IMR-90 (cell line): ENCODE measurements at regions not wholly inside any gene's neighbourhood (a gene's known extent, or its start where the extent isn't known, plus 50 kb on each side); places are given as distances from the start of the nearest gene placed in this dataset.

Experiments used
- ATAC-seq: fragments of 200-7000 bp; cut with Tn5 transposase; 2 replicates; pipeline ENCODE4 v1.9.1; 2020; ENCODE audit warnings: low read depth, mild to moderate bottlenecking, moderate library complexity
- BruUV-seq: library from RNA; stranded (reverse); fragments of 400-500 nt; replicated peaks from 2 replicates; lab custom pipeline; 2021; lab: Mats Ljungman, UMichigan
- CTCF ChIA-PET: fragments of 300-600 bp; formaldehyde crosslinking; extraction: SDS; loops from one replicate; lab custom pipeline; 2021; ENCODE audit warnings: antibody characterized with exemption; lab: Yijun Ruan, JAX
- POLR2A ChIA-PET: fragments of 300-600 bp; sonication (Branson Sonifier 250); formaldehyde crosslinking; loops from one replicate; lab custom pipeline; 2022; ENCODE audit warnings: antibody characterized with exemption; ENCODE audit not compliant: unreplicated experiment; lab: Charles Lee
- DNase-seq: peaks from one replicate; pipeline ENCODE4 v3.0.0; 2013
- H2AFZ ChIP-seq: replicated peaks from 2 replicates; pipeline ENCODE3; 2013; ENCODE audit warnings: low read length, mild to moderate bottlenecking; ENCODE audit not compliant: poor library complexity
- H2AK5ac ChIP-seq: 2 replicates; pipeline ENCODE4 v1.6.1; 2013; ENCODE audit warnings: low read depth, low read length, inconsistent platforms
- H2AK9ac ChIP-seq: replicated peaks from 2 replicates; pipeline ENCODE3; 2013; ENCODE audit warnings: mild to moderate bottlenecking, low read depth, low read length, moderate library complexity; ENCODE audit not compliant: poor library complexity
- H2BK120ac ChIP-seq: 2 replicates; pipeline ENCODE4 v1.6.1; 2013; ENCODE audit warnings: low read depth, low read length, inconsistent platforms
- H2BK15ac ChIP-seq: 3 replicates; pipeline ENCODE4 v1.6.1; 2013; ENCODE audit warnings: low read depth, low read length, inconsistent platforms
- H2BK20ac ChIP-seq: 2 replicates; pipeline ENCODE4 v1.6.1; 2013; ENCODE audit warnings: low read depth, mild to moderate bottlenecking, inconsistent platforms, low read length, moderate library complexity
- H2BK5ac ChIP-seq: 2 replicates; pipeline ENCODE4 v1.6.1; 2013; ENCODE audit warnings: mild to moderate bottlenecking, low read depth, low read length, inconsistent platforms; ENCODE audit not compliant: poor library complexity, severe bottlenecking
- H3K14ac ChIP-seq: replicated peaks from 2 replicates; pipeline ENCODE4 v1.6.1; 2013; ENCODE audit warnings: low read depth, low read length, inconsistent platforms
- H3K18ac ChIP-seq: 2 replicates; pipeline ENCODE4 v1.6.1; 2013; ENCODE audit warnings: low read depth, low read length, control low read depth
- H3K23ac ChIP-seq: 2 replicates; pipeline ENCODE4 v1.6.1; 2013; ENCODE audit warnings: low read depth, low read length, inconsistent platforms
- H3K27ac ChIP-seq: 2 replicates; pipeline ENCODE4 v1.5.1; 2013; ENCODE audit warnings: mild to moderate bottlenecking, control low read depth, low read length; ENCODE audit not compliant: insufficient read depth
- H3K27me3 ChIP-seq: 2 replicates; pipeline ENCODE4 v1.6.1; 2013; ENCODE audit warnings: low read length; ENCODE audit not compliant: control insufficient read depth, insufficient read depth
- H3K36me3 ChIP-seq: 2 replicates; pipeline ENCODE4 v1.6.1; 2013; ENCODE audit warnings: low read length, mixed read lengths; ENCODE audit not compliant: control insufficient read depth, insufficient read depth
- H3K4ac ChIP-seq: 2 replicates; pipeline ENCODE4 v1.6.1; 2013; ENCODE audit warnings: low read depth, low read length, inconsistent platforms
- H3K4me1 ChIP-seq: 2 replicates; pipeline ENCODE4 v1.6.1; 2013; ENCODE audit warnings: low read length, mixed read lengths; ENCODE audit not compliant: control insufficient read depth, insufficient read depth
- H3K4me2 ChIP-seq: 2 replicates; pipeline ENCODE4 v1.6.1; 2013; ENCODE audit warnings: low read depth, mild to moderate bottlenecking, control low read depth, low read length, moderate library complexity
- H3K4me3 ChIP-seq: 2 replicates; pipeline ENCODE4 v1.5.1; 2013; ENCODE audit warnings: low read depth, mild to moderate bottlenecking, control low read depth, low read length, moderate library complexity; ENCODE audit not compliant: insufficient read depth
- H3K56ac ChIP-seq: 2 replicates; pipeline ENCODE4 v1.6.1; 2013; ENCODE audit warnings: low read length, inconsistent platforms; ENCODE audit not compliant: insufficient read depth; ENCODE audit errors: extremely low read depth
- H3K79me1 ChIP-seq, 2 experiments: 2 replicates each; pipeline ENCODE4 v1.6.1; 2013; ENCODE audit warnings: low read length in 2 of 2, inconsistent platforms in 1 of 2, low read depth in 1 of 2
- H3K9ac ChIP-seq: 2 replicates; pipeline ENCODE4 v1.6.1; 2013; ENCODE audit warnings: low read depth, low read length, control low read depth
- H3K9me1 ChIP-seq: 2 replicates; pipeline ENCODE4 v1.6.1; 2013; ENCODE audit warnings: low read length, inconsistent platforms; ENCODE audit not compliant: insufficient read depth
- H3K9me3 ChIP-seq: 2 replicates; pipeline ENCODE4 v1.6.1; 2013; ENCODE audit warnings: low read length; ENCODE audit not compliant: control insufficient read depth, insufficient read depth
- H4K20me1 ChIP-seq: 2 replicates; pipeline ENCODE4 v1.6.1; 2013; ENCODE audit warnings: low read length, inconsistent platforms; ENCODE audit not compliant: insufficient read depth
- H4K5ac ChIP-seq: 2 replicates; pipeline ENCODE4 v1.6.1; 2013; ENCODE audit warnings: mild to moderate bottlenecking, low read depth, low read length, control low read depth
- H4K8ac ChIP-seq, 2 experiments: 2 replicates each; pipeline ENCODE4 v1.6.1; 2013; ENCODE audit warnings: low read depth in 2 of 2, low read length in 2 of 2, control low read depth in 1 of 2, inconsistent platforms in 1 of 2
- H4K91ac ChIP-seq: 2 replicates; pipeline ENCODE4 v1.6.1; 2013; ENCODE audit warnings: low read depth, low read length, inconsistent platforms; ENCODE audit not compliant: insufficient read depth
- MAFK ChIP-seq: IDR thresholded peaks from 2 replicates; pipeline ENCODE4 v1.6.1; 2012; ENCODE audit warnings: low read depth, low read length, improper control_type of control experiment
- POLR2A ChIP-seq: IDR thresholded peaks from 2 replicates; pipeline ENCODE4 v1.6.1; 2012; ENCODE audit warnings: mild to moderate bottlenecking, low read depth, low read length
- RFX5 ChIP-seq: IDR thresholded peaks from 2 replicates; pipeline ENCODE4 v1.8.0; 2012; ENCODE audit warnings: low read depth, mild to moderate bottlenecking, low read length, moderate library complexity
- SMC3 ChIP-seq: fragments of 150-350 bp; IDR thresholded peaks from 2 replicates; pipeline ENCODE4 v1.6.1; 2016; ENCODE audit warnings: low read depth, mild to moderate bottlenecking, antibody characterized with exemption, low read length, moderate library complexity
- WGBS, 2 experiments: methylation state at CpG; one replicate each; pipeline versions ENCODE4 v1.1.5 to v1.1.7; 2013; ENCODE audit warnings: missing lambda C conversion rate in 2 of 2; ENCODE audit not compliant: insufficient read length in 1 of 2; ENCODE audit errors: extremely low coverage in 2 of 2; 5-methylcytosine and 5-hydroxymethylcytosine counted together
- dilution Hi-C: fragments of 300-500 bp; cut with HindIII; formaldehyde crosslinking; loops from one replicate; pipeline ENCODE4 v1.14.3; 2018; ENCODE audit warnings: low sequenced_read_pairs; ENCODE audit not compliant: unreplicated experiment
- in situ Hi-C: fragments of 300-500 bp; cut with MboI; formaldehyde crosslinking; loops from 3 replicates; pipeline ENCODE4 v1.14.3; 2019; ENCODE audit warnings: low sequenced_read_pairs, inconsistent platforms, mixed read lengths
- intact Hi-C: fragments of 100-400 bp; cut with micrococcal nuclease; formaldehyde crosslinking; loops from 2 replicates; pipeline ENCODE4 v1.10.0; 2022
- TF ChIP-seq, protein P1 (sequence below): conservative IDR thresholded peaks from 2 replicates; pipeline ENCODE4 v1.5.1; 2012; ENCODE audit warnings: mild to moderate bottlenecking, low read depth, low read length, improper control_type of control experiment

DNA sequence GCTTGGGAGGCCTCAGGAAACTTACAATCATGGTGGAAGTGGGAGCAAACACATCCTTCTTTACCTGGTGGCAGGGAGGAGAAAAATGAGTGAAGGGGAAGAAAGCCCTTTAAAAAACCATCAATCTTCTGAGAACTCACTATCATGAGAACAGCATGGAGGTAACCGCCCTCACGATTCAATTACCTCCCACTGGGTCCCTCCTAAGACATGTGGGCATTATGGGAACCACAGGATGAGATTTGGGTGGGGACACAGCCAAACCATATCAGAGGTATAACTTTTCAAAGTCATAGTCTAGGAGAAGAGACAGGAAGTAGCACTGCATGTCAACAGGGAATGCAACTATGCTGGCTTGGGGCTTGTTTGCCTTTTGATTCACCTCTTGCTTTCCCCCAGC, 59.9 kb upstream of the DTNBP1 start:
- H3K14ac ChIP-seq: no peak overlapping the region
- no peak for DNase-seq
- H3K4me1 ChIP-seq: no peaks in the 10 kb centered on the region
- H3K9me1 ChIP-seq: no peaks in the 10 kb centered on the region
- H3K36me3 ChIP-seq: no peaks in the 10 kb centered on the region
- no peak overlapping the region for H3K56ac ChIP-seq
- ChIA-PET CTCF (no interaction called here), POLR2A (no interaction called here)
- H3K4ac ChIP-seq: no peak overlapping the region
- in situ Hi-C loops (no loop called here), intact Hi-C loops (no loop called here), dilution Hi-C loops (no loop called here)
- H2BK5ac ChIP-seq: no peak overlapping the region
- BruUV-seq: no TSS peak
- H4K5ac ChIP-seq: no peak overlapping the region
- H2AK9ac ChIP-seq: no peak overlapping the region
- no peaks in the 10 kb centered on the region for H4K20me1 ChIP-seq
- H2BK15ac ChIP-seq: no peak overlapping the region
- TF ChIP-seq POLR2A: no peak
- no peak for TF ChIP-seq MAFK
- no peak for TF ChIP-seq RFX5
- TF ChIP-seq SMC3: no peak
- TF ChIP-seq, protein P1, sequence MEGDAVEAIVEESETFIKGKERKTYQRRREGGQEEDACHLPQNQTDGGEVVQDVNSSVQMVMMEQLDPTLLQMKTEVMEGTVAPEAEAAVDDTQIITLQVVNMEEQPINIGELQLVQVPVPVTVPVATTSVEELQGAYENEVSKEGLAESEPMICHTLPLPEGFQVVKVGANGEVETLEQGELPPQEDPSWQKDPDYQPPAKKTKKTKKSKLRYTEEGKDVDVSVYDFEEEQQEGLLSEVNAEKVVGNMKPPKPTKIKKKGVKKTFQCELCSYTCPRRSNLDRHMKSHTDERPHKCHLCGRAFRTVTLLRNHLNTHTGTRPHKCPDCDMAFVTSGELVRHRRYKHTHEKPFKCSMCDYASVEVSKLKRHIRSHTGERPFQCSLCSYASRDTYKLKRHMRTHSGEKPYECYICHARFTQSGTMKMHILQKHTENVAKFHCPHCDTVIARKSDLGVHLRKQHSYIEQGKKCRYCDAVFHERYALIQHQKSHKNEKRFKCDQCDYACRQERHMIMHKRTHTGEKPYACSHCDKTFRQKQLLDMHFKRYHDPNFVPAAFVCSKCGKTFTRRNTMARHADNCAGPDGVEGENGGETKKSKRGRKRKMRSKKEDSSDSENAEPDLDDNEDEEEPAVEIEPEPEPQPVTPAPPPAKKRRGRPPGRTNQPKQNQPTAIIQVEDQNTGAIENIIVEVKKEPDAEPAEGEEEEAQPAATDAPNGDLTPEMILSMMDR: no peak
- no peak overlapping the region for H2AFZ ChIP-seq
- H2BK120ac ChIP-seq: no peak overlapping the region
- no peak overlapping the region for H3K18ac ChIP-seq
- ATAC-seq: no peak
- H2AK5ac ChIP-seq: no peak overlapping the region
- H3K4me3 ChIP-seq: no peak overlapping the region
- H3K9me3 ChIP-seq: no peaks in the 10 kb centered on the region
- no peak overlapping the region for H3K27ac ChIP-seq
- H2BK20ac ChIP-seq: no peak overlapping the region
- no peak overlapping the region for H3K9ac ChIP-seq
- WGBS, 2 experiments: no CpG with 5 or more reads among the region's 2 CpGs
- no peak overlapping the region for H3K23ac ChIP-seq
- H4K91ac ChIP-seq: no peak overlapping the region
- H3K27me3 ChIP-seq: peaks cover 4% of the 10 kb centered on the region
- H3K79me1 ChIP-seq: no peaks in the 10 kb centered on the region
- H3K4me2 ChIP-seq: no peak overlapping the region
- no peak overlapping the region for H4K8ac ChIP-seq
